ENCODE measurements at regions not wholly inside any gene's neighbourhood (a gene's known extent, or its start where the extent isn't known, plus 50 kb on each side); places are given as distances from the start of the nearest gene placed in this dataset.

GRCh38 chr2:103960129-103960513 is 893.8 kb upstream of the POU3F3 start:
- no peak for FAIRE-seq

- FAIRE-seq, result no peak
These were observed 893.0 kb upstream of the POU3F3 start for GRCh38 chr2:103960951-103961350.

- no peak for FAIRE-seq
These were observed 892.1 kb upstream of the POU3F3 start for GRCh38 chr2:103961862-103962261.

GRCh38 chr2:103962670-103963069 is 891.2 kb upstream of the POU3F3 start:
- no peak for FAIRE-seq

GRCh38 chr2:103963146-103963725 is 890.7 kb upstream of the POU3F3 start:
- FAIRE-seq, result no peak

- FAIRE-seq, result no peak
These were observed 876.7 kb upstream of the POU3F3 start for GRCh38 chr2:103977241-103977640.

GRCh38 chr2:103977668-103978067 is 876.2 kb upstream of the POU3F3 start:
- no peak for FAIRE-seq

GRCh38 chr2:103980401-103980800 is 873.5 kb upstream of the POU3F3 start:
- FAIRE-seq, result no peak

- FAIRE-seq, result no peak
These were observed 871.2 kb upstream of the POU3F3 start for GRCh38 chr2:103982691-103983090.

- no peak for FAIRE-seq
These were observed 867.9 kb upstream of the POU3F3 start for GRCh38 chr2:103986001-103986400.

- no peak for FAIRE-seq
These were observed 862.3 kb upstream of the POU3F3 start for GRCh38 chr2:103991591-103991990.

- no peak for FAIRE-seq
These were observed 849.1 kb upstream of the POU3F3 start for GRCh38 chr2:104004821-104005220.

GRCh38 chr2:104016801-104017200 is 837.1 kb upstream of the POU3F3 start:
- FAIRE-seq, result no peak

GRCh38 chr2:104023306-104023705 is 830.6 kb upstream of the POU3F3 start:
- no peak for FAIRE-seq

- no peak for FAIRE-seq
These were observed 830.1 kb upstream of the POU3F3 start for GRCh38 chr2:104023765-104024164.

- no peak for FAIRE-seq
These were observed 828.6 kb upstream of the POU3F3 start for GRCh38 chr2:104025295-104025694.

GRCh38 chr2:104026725-104027124 is 827.2 kb upstream of the POU3F3 start:
- no peak for FAIRE-seq

GRCh38 chr2:104027321-104027720 is 826.6 kb upstream of the POU3F3 start:
- no peak for FAIRE-seq

GRCh38 chr2:104028061-104028460 is 825.9 kb upstream of the POU3F3 start:
- no peak for FAIRE-seq

GRCh38 chr2:104033399-104033798 is 820.5 kb upstream of the POU3F3 start:
- FAIRE-seq, result no peak

- no peak for FAIRE-seq
These were observed 813.1 kb upstream of the POU3F3 start for GRCh38 chr2:104040771-104041170.

GRCh38 chr2:104041351-104041750 is 812.6 kb upstream of the POU3F3 start:
- FAIRE-seq, result no peak

GRCh38 chr2:104043864-104044263 is 810.1 kb upstream of the POU3F3 start:
- no peak for FAIRE-seq

- no peak for FAIRE-seq
These were observed 808.8 kb upstream of the POU3F3 start for GRCh38 chr2:104045071-104045470.

- FAIRE-seq, result no peak
These were observed 807.4 kb upstream of the POU3F3 start for GRCh38 chr2:104046466-104046865.

- FAIRE-seq, result no peak
These were observed 806.4 kb upstream of the POU3F3 start for GRCh38 chr2:104047516-104047915.
